SH-SY5Y (cell line): ENCODE measurements at regions not wholly inside any gene's neighbourhood (a gene's known extent, or its start where the extent isn't known, plus 50 kb on each side); places are given as distances from the start of the nearest gene placed in this dataset.

Experiments
- GATA2 ChIP-seq: IDR thresholded peaks from 2 replicates; pipeline ENCODE4 v1.6.1; 2011; ENCODE audit warnings: mild to moderate bottlenecking, low read depth, low read length
- GATA3 ChIP-seq: IDR thresholded peaks from 2 replicates; pipeline ENCODE4 v1.6.1; 2011; ENCODE audit warnings: low read depth, mild to moderate bottlenecking, low read length, moderate library complexity

- TF ChIP-seq GATA2 = no peak
- TF ChIP-seq GATA3 = no peak
Measured at GRCh38 chr11:25787416-25787815, 544.5 kb upstream of the ANO3 start.
